ENCODE measurements at regions not wholly inside any gene's neighbourhood (a gene's known extent, or its start where the extent isn't known, plus 50 kb on each side); places are given as distances from the start of the nearest gene placed in this dataset.

GRCh38 chr4:115723621-115724020 is 610.2 kb upstream of the NDST4 start:
- H3K27ac ChIP-seq (ENCODE audit: low read depth, low read length) = no peak overlapping the region
- H3K27ac Mint-ChIP-seq = no peak overlapping the region
- no peak overlapping the region for H3K4me3 Mint-ChIP-seq
- 82% methylated on average over 3 of the region's 3 CpGs; no CpG with 5 or more reads in 1 of the 2 experiments for WGBS, 2 experiments (ENCODE audit: insufficient coverage in 1 of 2, insufficient read length in 1 of 2)
- no peak overlapping the region for H3K4me3 ChIP-seq (ENCODE audit: low read length)
- no peaks in the 10 kb centered on the region for H3K9me3 ChIP-seq (ENCODE audit: control insufficient read depth, low read length)
- DNase-seq = no peak
- H3K4me1 Mint-ChIP-seq = no peaks in the 10 kb centered on the region
- H3K27me3 ChIP-seq (ENCODE audit: control insufficient read depth, insufficient read depth, low read length, poor library complexity, severe bottlenecking) = no peaks in the 10 kb centered on the region
- H3K36me3 Mint-ChIP-seq (ENCODE audit: low read depth) = no peaks in the 10 kb centered on the region
- H3K4me1 ChIP-seq (ENCODE audit: control insufficient read depth, insufficient read depth, low read length) = no peaks in the 10 kb centered on the region
- no peaks in the 10 kb centered on the region for H3K9me3 Mint-ChIP-seq
- TF ChIP-seq, protein P1, sequence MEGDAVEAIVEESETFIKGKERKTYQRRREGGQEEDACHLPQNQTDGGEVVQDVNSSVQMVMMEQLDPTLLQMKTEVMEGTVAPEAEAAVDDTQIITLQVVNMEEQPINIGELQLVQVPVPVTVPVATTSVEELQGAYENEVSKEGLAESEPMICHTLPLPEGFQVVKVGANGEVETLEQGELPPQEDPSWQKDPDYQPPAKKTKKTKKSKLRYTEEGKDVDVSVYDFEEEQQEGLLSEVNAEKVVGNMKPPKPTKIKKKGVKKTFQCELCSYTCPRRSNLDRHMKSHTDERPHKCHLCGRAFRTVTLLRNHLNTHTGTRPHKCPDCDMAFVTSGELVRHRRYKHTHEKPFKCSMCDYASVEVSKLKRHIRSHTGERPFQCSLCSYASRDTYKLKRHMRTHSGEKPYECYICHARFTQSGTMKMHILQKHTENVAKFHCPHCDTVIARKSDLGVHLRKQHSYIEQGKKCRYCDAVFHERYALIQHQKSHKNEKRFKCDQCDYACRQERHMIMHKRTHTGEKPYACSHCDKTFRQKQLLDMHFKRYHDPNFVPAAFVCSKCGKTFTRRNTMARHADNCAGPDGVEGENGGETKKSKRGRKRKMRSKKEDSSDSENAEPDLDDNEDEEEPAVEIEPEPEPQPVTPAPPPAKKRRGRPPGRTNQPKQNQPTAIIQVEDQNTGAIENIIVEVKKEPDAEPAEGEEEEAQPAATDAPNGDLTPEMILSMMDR (conservative IDR thresholded peaks at IDR 0.05) = no peak
- H3K27me3 Mint-ChIP-seq (ENCODE audit: insufficient read depth) = no peaks in the 10 kb centered on the region
- H3K36me3 ChIP-seq (ENCODE audit: control insufficient read depth, insufficient read depth, low read length) = no peaks in the 10 kb centered on the region
- no peak overlapping the region for H3K9ac ChIP-seq (ENCODE audit: extremely low read depth, low read length, poor library complexity, severe bottlenecking)

GRCh38 chr4:115720611-115721010 is 607.2 kb upstream of the NDST4 start:
- TF ChIP-seq, protein P1 (conservative IDR thresholded peaks at IDR 0.05) = no peak
- Histone ChIP-seq H3K4me1 (ENCODE audit: control insufficient read depth, insufficient read depth, low read length) (no peaks in the 10 kb centered on the region), H3K27ac (ENCODE audit: low read depth, low read length) (no peak overlapping the region), H3K9ac (ENCODE audit: extremely low read depth, low read length, poor library complexity, severe bottlenecking) (no peak overlapping the region), H3K36me3 (ENCODE audit: control insufficient read depth, insufficient read depth, low read length) (no peaks in the 10 kb centered on the region), H3K4me3 (ENCODE audit: low read length) (no peak overlapping the region), H3K27me3 (ENCODE audit: control insufficient read depth, insufficient read depth, low read length, poor library complexity, severe bottlenecking) (no peaks in the 10 kb centered on the region), H3K9me3 (ENCODE audit: control insufficient read depth, low read length) (no peaks in the 10 kb centered on the region)
- no peak for DNase-seq
- no peaks in the 10 kb centered on the region for H3K4me1 Mint-ChIP-seq
- 91% methylated on average over 1 of the region's 1 CpG; no CpG with 5 or more reads in 1 of the 2 experiments for WGBS, 2 experiments (ENCODE audit: insufficient coverage in 1 of 2, insufficient read length in 1 of 2)
- no peaks in the 10 kb centered on the region for H3K27me3 Mint-ChIP-seq (ENCODE audit: insufficient read depth)
- H3K4me3 Mint-ChIP-seq = no peak overlapping the region
- no peaks in the 10 kb centered on the region for H3K9me3 Mint-ChIP-seq
- no peaks in the 10 kb centered on the region for H3K36me3 Mint-ChIP-seq (ENCODE audit: low read depth)
- no peak overlapping the region for H3K27ac Mint-ChIP-seq

DNA sequence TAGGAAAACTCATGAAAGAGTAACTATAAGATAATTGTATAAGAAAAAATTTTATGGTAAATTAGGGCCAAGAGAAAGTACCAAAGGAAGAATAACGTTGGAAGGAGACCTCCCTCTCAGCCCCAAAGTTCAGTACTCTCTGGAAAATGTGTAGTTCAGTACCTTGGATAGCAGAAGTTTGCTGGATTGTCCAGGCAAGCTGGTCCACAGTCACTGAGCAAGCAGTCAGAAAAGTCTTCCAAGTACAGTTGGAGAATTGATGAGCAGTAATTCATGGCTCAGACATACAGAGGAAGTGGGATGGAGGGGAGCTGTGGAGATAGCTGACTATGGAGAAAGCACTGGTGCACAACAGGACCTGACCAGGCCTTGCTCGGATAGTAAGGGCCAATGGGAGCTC is 598.2 kb upstream of the NDST4 start:
- no peak overlapping the region for H3K27ac ChIP-seq (ENCODE audit: low read depth, low read length)
- H3K4me1 Mint-ChIP-seq = no peaks in the 10 kb centered on the region
- no peaks in the 10 kb centered on the region for H3K9me3 Mint-ChIP-seq
- TF ChIP-seq, protein P1 (conservative IDR thresholded peaks at IDR 0.05) = no peak
- no peaks in the 10 kb centered on the region for H3K36me3 ChIP-seq (ENCODE audit: control insufficient read depth, insufficient read depth, low read length)
- no peaks in the 10 kb centered on the region for H3K27me3 ChIP-seq (ENCODE audit: control insufficient read depth, insufficient read depth, low read length, poor library complexity, severe bottlenecking)
- H3K36me3 Mint-ChIP-seq (ENCODE audit: low read depth) = no peaks in the 10 kb centered on the region
- no peaks in the 10 kb centered on the region for H3K27me3 Mint-ChIP-seq (ENCODE audit: insufficient read depth)
- H3K9ac ChIP-seq (ENCODE audit: extremely low read depth, low read length, poor library complexity, severe bottlenecking) = no peak overlapping the region
- peak; percentile 41 for DNase-seq
- no peak overlapping the region for H3K4me3 Mint-ChIP-seq
- H3K4me3 ChIP-seq (ENCODE audit: low read length) = no peak overlapping the region
- H3K27ac Mint-ChIP-seq = no peak overlapping the region
- H3K9me3 ChIP-seq (ENCODE audit: control insufficient read depth, low read length) = no peaks in the 10 kb centered on the region
- 61 to 100% methylated on average over 1 to 2 of the region's 2 CpGs for WGBS, 2 experiments (ENCODE audit: insufficient coverage in 1 of 2, insufficient read length in 1 of 2)
- no peaks in the 10 kb centered on the region for H3K4me1 ChIP-seq (ENCODE audit: control insufficient read depth, insufficient read depth, low read length)

All from endodermal cell (in vitro differentiated cells).